Stomach (tissue), 8 donors: ENCODE measurements at regions not wholly inside any gene's neighbourhood (a gene's known extent, or its start where the extent isn't known, plus 50 kb on each side); places are given as distances from the start of the nearest gene placed in this dataset.

Experiments used
- DNase-seq, 2 donors: peaks; one replicate each; pipeline versions ENCODE4 v3.0.0 to v3.0.0-alpha.2; 2013 to 2019
- H3K27ac ChIP-seq, 5 donors: fragments of 200-600 bp in 4 of 5; sonication (generic) in 4 of 5; one replicate each; pipeline ENCODE4 v1.5.1; 2013 to 2019; ENCODE audit warnings: mild to moderate bottlenecking in 1 of 5, moderate library complexity in 1 of 5
- H3K27me3 ChIP-seq, 3 donors: fragments of 200-600 bp; sonication (generic); one replicate each; pipeline ENCODE4 v1.5.1; 2017 to 2019; ENCODE audit warnings: mixed run types in 1 of 3
- H3K36me3 ChIP-seq, 4 donors: fragments of 200-600 bp; sonication (generic); 1 replicate in 3 of 4; 2 replicates in 1 of 4; pipeline ENCODE4 v1.5.1; 2016 to 2019
- H3K4me1 ChIP-seq, 4 donors: fragments of 200-600 bp; sonication (generic); one replicate each; pipeline ENCODE4 v1.5.1; 2016 to 2019
- H3K4me3 ChIP-seq, 4 donors: fragments of 200-600 bp; sonication (generic) in 3 of 4; one replicate each; pipeline ENCODE4 v1.5.1; 2016 to 2019; ENCODE audit warnings: mild to moderate bottlenecking in 1 of 4
- H3K9me3 ChIP-seq, 4 donors: fragments of 200-600 bp; sonication (generic); one replicate each; pipeline ENCODE4 v1.5.1; 2016 to 2019
- EP300 ChIP-seq: sonication (generic); formaldehyde crosslinking; IDR thresholded peaks from one replicate; pipeline ENCODE4 v1.6.1; 2017; ENCODE audit warnings: antibody characterized with exemption
- POLR2A ChIP-seq, 4 donors: fragments of 450-650 bp; IDR thresholded peaks; one replicate each; pipeline ENCODE4 v1.6.1; 2016; ENCODE audit warnings: antibody characterized with exemption in 4 of 4, control low read depth in 2 of 4, mild to moderate bottlenecking in 1 of 4, moderate library complexity in 1 of 4
- POLR2AphosphoS5 ChIP-seq, 3 donors: sonication (generic); formaldehyde crosslinking; IDR thresholded peaks; one replicate each; pipeline ENCODE4 v1.6.1; 2016; ENCODE audit warnings: antibody characterized with exemption in 3 of 3
- WGBS, 5 donors: extraction: QIAGEN DNeasy Blood & Tissue Kit in 3 of 5; methylation state at CpG; one replicate each; pipeline versions ENCODE4 v1.1.5 to v1.1.7; 2013 to 2018; 5-methylcytosine and 5-hydroxymethylcytosine counted together
- intact Hi-C: fragments of 100-400 bp; cut with DNase I; formaldehyde crosslinking; loops from one replicate; pipeline ENCODE4 v1.15.1; 2023; ENCODE audit warnings: low total_unique reads
- TF ChIP-seq, protein P1 (sequence below), 7 experiments: fragments of 450-650 bp in 4 of 7; fragments of 200-600 bp in 3 of 7; sonication (generic) in 3 of 7; IDR thresholded peaks; one replicate each; pipeline ENCODE4 v1.5.1; 2016 to 2019; ENCODE audit warnings: antibody characterized with exemption in 7 of 7, control low read depth in 2 of 7, mild to moderate bottlenecking in 1 of 7
- donor health status: healthy with polysubstance abuse.
- donor health status: Bipolar disorder and iron deficiency.
- donor health status: healthy.

DNA sequence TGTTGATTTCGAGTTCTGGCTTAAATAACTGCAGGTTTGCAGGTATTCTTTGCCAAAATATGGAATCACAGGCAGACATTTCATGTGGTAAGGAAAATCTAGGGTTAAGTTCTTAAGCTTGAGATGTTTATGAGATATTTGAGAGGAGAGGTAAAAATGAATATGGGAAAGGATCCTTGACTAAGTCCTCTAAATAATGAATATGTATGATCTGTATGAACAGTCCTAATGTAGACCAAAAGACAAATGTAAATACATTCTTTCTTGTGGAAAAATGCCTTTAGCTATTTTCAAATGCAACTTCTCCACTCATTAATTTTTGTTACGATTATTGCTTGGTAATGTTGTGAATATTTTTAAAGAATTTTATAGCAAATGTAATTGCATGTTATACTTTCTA, 1632.6 kb downstream of the SUCLG1 start:
- H3K4me3 ChIP-seq: no peak overlapping the region
- no peaks in the 10 kb centered on the region for H3K4me1 ChIP-seq
- H3K27ac ChIP-seq: no peak overlapping the region
- no peak for DNase-seq
- no peaks in the 10 kb centered on the region for H3K9me3 ChIP-seq
- no peaks in the 10 kb centered on the region for H3K27me3 ChIP-seq
- H3K36me3 ChIP-seq: no peaks in the 10 kb centered on the region
- TF ChIP-seq, protein P1, sequence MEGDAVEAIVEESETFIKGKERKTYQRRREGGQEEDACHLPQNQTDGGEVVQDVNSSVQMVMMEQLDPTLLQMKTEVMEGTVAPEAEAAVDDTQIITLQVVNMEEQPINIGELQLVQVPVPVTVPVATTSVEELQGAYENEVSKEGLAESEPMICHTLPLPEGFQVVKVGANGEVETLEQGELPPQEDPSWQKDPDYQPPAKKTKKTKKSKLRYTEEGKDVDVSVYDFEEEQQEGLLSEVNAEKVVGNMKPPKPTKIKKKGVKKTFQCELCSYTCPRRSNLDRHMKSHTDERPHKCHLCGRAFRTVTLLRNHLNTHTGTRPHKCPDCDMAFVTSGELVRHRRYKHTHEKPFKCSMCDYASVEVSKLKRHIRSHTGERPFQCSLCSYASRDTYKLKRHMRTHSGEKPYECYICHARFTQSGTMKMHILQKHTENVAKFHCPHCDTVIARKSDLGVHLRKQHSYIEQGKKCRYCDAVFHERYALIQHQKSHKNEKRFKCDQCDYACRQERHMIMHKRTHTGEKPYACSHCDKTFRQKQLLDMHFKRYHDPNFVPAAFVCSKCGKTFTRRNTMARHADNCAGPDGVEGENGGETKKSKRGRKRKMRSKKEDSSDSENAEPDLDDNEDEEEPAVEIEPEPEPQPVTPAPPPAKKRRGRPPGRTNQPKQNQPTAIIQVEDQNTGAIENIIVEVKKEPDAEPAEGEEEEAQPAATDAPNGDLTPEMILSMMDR (IDR thresholded peaks at IDR 0.05): no peak
- TF ChIP-seq EP300 (no peak), POLR2A (IDR thresholded peaks at IDR 0.05) (no peak)
- WGBS, 5 donors: 81 to 90% (median 88%) methylated on average over 2 of the region's 2 CpGs
- intact Hi-C loops: no loop called here

DNA sequence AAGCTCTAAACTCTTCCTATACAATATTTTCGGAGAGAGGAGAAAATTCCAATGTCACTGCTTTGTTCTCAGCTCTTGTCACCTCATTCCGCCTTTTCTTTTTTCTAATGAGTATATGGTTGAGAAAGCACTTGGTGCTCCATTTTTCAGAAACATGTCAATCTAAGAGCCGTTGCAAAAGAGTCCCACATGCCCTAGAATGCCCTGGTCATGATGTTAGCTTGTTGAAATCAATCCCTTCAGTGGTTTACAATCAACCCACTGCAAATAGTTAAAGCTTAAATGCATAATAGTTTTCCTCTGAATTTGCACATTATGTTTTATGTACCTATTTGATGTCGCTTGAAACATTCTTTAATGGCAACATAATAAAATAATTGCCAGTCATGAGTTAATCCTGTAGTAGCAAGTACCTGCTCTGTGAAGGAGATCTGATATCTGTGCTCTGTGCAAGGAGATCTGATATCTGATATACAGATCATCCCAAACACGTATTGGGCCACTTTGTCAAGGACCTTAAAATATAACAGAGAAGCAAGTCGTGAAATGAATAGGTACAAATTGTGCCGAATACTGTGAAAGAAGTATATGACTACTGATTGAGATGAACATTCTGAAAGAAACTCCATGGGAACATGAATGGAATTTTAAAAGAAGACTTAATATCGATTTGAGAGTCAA, 1633.5 kb downstream of the SUCLG1 start:
- Histone ChIP-seq H3K4me3 (no peak overlapping the region), H3K9me3 (no peaks in the 10 kb centered on the region), H3K27me3 (no peaks in the 10 kb centered on the region), H3K36me3 (no peaks in the 10 kb centered on the region), H3K27ac (no peak overlapping the region), H3K4me1 (no peaks in the 10 kb centered on the region)
- no peak for DNase-seq
- intact Hi-C loops: no loop called here
- no peak for TF ChIP-seq POLR2AphosphoS5 (IDR thresholded peaks at IDR 0.05)
- no peak for TF ChIP-seq EP300
- TF ChIP-seq, protein P1 (IDR thresholded peaks at IDR 0.05): no peak
- TF ChIP-seq POLR2A (IDR thresholded peaks at IDR 0.05): no peak
- 83 to 90% (median 87%) methylated on average over 8 of the region's 8 CpGs for WGBS, 5 donors

DNA sequence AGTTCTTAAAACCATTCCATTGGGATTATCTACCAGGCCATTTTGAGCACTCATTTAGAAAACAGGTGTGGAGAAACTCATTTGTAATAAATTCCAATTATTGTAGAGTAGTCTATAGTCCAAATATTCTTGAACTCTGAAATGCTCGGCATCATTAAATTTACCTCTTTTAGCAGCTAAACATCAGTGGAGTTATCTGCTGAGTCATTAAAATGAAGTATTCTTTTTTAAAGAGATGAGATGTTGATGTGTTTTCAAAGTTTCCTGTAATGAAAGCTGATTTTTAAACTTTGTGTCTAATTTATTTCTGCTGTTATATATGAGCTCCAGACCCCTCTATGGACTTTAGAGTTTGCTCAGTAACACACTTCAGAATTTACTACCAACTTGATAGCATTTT, 1635.2 kb downstream of the SUCLG1 start:
- no peaks in the 10 kb centered on the region for H3K4me1 ChIP-seq
- no peaks in the 10 kb centered on the region for H3K9me3 ChIP-seq
- no peak overlapping the region for H3K27ac ChIP-seq
- no peak overlapping the region for H3K4me3 ChIP-seq
- H3K36me3 ChIP-seq: no peaks in the 10 kb centered on the region
- DNase-seq: no peak
- 82 to 87% (median 85%) methylated on average over 1 of the region's 1 CpG for WGBS, 5 donors
- intact Hi-C loops: no loop called here
- no peaks in the 10 kb centered on the region for H3K27me3 ChIP-seq
- TF ChIP-seq, protein P1 (IDR thresholded peaks at IDR 0.05): no peak
- no peak for TF ChIP-seq EP300
- TF ChIP-seq POLR2AphosphoS5 (IDR thresholded peaks at IDR 0.05): no peak
- TF ChIP-seq POLR2A (IDR thresholded peaks at IDR 0.05): no peak

GRCh38 chr2:82819951-82820350, 1639.1 kb downstream of the SUCLG1 start:
- DNase-seq: no peak
- intact Hi-C loops: no loop called here
- H3K9me3 ChIP-seq: no peaks in the 10 kb centered on the region
- no peaks in the 10 kb centered on the region for H3K27me3 ChIP-seq
- no peak overlapping the region for H3K4me3 ChIP-seq
- no peak for TF ChIP-seq EP300
- TF ChIP-seq POLR2AphosphoS5 (IDR thresholded peaks at IDR 0.05): no peak
- TF ChIP-seq, protein P1 (IDR thresholded peaks at IDR 0.05): no peak
- no peak for TF ChIP-seq POLR2A (IDR thresholded peaks at IDR 0.05)
- H3K4me1 ChIP-seq: no peaks in the 10 kb centered on the region
- H3K36me3 ChIP-seq: no peaks in the 10 kb centered on the region
- H3K27ac ChIP-seq: no peak overlapping the region
- 94 to 97% (median 96%) methylated on average over 10 of the region's 10 CpGs for WGBS, 5 donors
